ENCODE measurements at regions not wholly inside any gene's neighbourhood (a gene's known extent, or its start where the extent isn't known, plus 50 kb on each side); places are given as distances from the start of the nearest gene placed in this dataset.
A peak's percentile ranks its signal among the peaks of the same experiment; 100 is the strongest.
"Not testable (repeated sequence)": the region's sequence is repeated elsewhere in the genome, so short reads cannot be mapped to it uniquely, and the experiment has no call there.

DNA sequence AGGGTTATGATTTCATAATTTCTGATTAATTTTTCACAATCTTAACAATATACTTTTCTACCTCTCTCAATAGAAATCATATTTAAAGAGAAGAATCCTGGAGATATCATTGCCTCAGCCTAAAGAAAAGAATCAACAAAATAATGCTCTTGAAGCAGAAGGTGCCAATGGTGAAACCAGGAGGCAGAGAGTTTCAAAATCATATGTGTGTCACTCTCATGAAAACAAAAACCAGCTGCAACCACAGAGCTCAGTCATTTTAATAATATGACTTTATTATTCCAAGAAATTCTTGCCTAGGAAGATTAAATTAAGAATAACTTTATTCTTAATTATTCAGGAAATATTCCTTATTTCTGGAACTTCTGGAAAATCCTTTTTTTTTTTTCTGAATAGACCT lies 266.8 kb upstream of the ACTBL2 start:
- Histone ChIP-seq H3K4me3 (ENCODE audit: low read depth in 1 of 5, low read length in 5 of 5) (no peak overlapping the region), H3K9ac (ENCODE audit: low read length in 5 of 5) (no peak overlapping the region), H3K27me3 (ENCODE audit: control insufficient read depth in 5 of 5, insufficient read depth in 4 of 5, low read length in 5 of 5) (no peaks in the 10 kb centered on the region), H3K36me3 (ENCODE audit: control insufficient read depth in 5 of 5, insufficient read depth in 5 of 5, low read length in 5 of 5) (no peaks in the 10 kb centered on the region), H3K9me3 (ENCODE audit: control insufficient read depth in 5 of 5, low read length in 5 of 5) (no peaks in the 10 kb centered on the region), H3K27ac (ENCODE audit: low read depth, low read length) (no peak overlapping the region), H3K4me1 (ENCODE audit: control insufficient read depth in 5 of 5, insufficient read depth in 5 of 5, low read length in 5 of 5) (peaks cover 0 to 5% (median 3%) of the 10 kb centered on the region in 5 donors)

DNA sequence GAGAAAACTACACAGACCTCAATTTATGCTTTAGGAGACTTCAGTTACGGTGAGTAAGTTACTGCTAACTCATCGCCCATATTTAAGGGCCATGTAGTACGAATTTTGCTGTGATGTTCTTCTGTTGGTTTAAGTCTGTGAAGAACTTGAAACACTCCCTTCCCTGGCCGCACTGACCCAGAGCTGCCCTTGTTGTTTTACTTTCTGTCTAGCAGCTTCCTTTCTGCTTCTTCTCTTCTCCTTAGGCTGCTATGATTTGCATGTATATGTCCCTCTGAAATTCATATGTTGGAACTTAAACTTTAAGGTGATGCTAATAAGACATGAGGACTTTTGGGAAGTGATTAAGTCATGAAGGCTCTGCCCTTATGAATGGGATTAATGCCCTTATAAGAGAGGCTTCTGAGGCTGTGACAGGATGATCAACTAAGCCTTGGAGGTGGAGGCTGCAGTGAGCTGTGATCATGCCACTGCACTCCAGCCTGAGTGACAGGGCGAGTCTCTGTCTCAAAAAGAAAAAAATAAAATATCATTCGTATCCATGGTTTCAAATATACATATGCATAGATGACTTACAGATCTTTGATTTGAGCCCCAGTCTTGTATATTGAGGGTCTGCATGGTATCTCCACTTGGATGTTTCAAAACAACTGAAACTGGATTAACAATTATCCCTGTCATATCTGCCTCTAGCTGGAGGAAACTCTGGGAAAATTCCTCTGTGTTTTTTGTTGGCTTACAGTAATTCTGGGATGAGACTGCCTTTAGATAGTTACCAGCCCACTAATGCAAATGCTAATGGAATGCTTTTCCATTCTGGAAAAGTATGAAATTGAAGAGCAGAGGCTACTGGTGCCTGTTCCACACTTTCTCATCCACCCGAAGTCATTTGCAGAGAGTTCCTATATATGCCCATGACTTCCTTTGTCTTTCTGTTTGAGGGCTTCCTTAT lies 263.4 kb upstream of the ACTBL2 start:
- no peak overlapping the region for H3K27ac ChIP-seq (ENCODE audit: low read depth, low read length)
- no peaks in the 10 kb centered on the region for H3K27me3 ChIP-seq (ENCODE audit: control insufficient read depth in 5 of 5, insufficient read depth in 4 of 5, low read length in 5 of 5)
- no peak overlapping the region for H3K9ac ChIP-seq (ENCODE audit: low read length in 5 of 5)
- no peaks in the 10 kb centered on the region for H3K9me3 ChIP-seq (ENCODE audit: control insufficient read depth in 5 of 5, low read length in 5 of 5)
- no peaks in the 10 kb centered on the region for H3K36me3 ChIP-seq (ENCODE audit: control insufficient read depth in 5 of 5, insufficient read depth in 5 of 5, low read length in 5 of 5)
- H3K4me3 ChIP-seq (ENCODE audit: low read depth in 1 of 5, low read length in 5 of 5) = no peak overlapping the region
- no peaks in the 10 kb centered on the region for H3K4me1 ChIP-seq (ENCODE audit: control insufficient read depth in 5 of 5, insufficient read depth in 5 of 5, low read length in 5 of 5)

DNA sequence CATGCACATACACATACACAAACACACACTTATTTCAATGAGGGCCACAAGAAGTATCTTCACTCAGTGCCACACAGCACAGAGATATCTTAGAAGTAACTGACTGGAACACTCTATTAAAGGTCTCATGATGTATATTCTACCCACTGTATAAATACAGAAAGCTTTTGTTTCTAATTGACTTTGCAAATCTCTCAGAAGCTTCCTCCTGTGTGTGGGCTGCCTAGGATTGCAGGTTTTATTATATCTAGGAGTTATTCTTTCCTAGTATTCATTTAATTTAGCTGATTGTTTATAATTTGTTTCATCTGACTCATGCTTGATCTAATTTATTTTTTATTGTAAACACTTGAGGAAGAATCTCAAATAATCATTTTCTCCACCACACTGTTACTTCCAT lies 262.4 kb upstream of the ACTBL2 start:
- no peaks in the 10 kb centered on the region for H3K4me1 ChIP-seq (ENCODE audit: control insufficient read depth in 5 of 5, insufficient read depth in 5 of 5, low read length in 5 of 5)
- H3K36me3 ChIP-seq (ENCODE audit: control insufficient read depth in 5 of 5, insufficient read depth in 5 of 5, low read length in 5 of 5) = no peaks in the 10 kb centered on the region
- H3K4me3 ChIP-seq (ENCODE audit: low read depth in 1 of 5, low read length in 5 of 5) = no peak overlapping the region
- no peak overlapping the region for H3K27ac ChIP-seq (ENCODE audit: low read depth, low read length)
- H3K9ac ChIP-seq (ENCODE audit: low read length in 5 of 5) = no peak overlapping the region
- no peaks in the 10 kb centered on the region for H3K9me3 ChIP-seq (ENCODE audit: control insufficient read depth in 5 of 5, low read length in 5 of 5)
- no peaks in the 10 kb centered on the region for H3K27me3 ChIP-seq (ENCODE audit: control insufficient read depth in 5 of 5, insufficient read depth in 4 of 5, low read length in 5 of 5)

DNA sequence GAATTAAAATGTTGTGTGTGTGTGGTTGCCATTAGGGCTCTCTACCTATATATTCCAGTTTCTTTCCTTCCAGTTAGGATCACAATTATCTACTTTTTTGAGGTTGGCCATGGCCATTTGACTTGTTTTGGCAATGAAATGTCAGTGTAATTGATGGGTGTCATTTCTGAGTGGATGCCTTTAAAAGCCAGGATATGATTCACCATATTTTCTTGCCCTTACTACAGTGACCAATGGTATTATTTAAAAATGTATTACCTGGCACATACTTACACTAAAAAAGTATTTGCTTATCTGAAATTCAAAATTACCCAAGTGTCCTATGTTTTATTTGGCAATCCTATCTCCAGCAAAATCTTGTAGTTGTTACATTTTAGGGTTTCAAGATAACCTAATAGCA lies 258.7 kb upstream of the ACTBL2 start:
- Histone ChIP-seq H3K9ac (ENCODE audit: low read length in 5 of 5) (no peak overlapping the region), H3K27me3 (ENCODE audit: control insufficient read depth in 5 of 5, insufficient read depth in 4 of 5, low read length in 5 of 5) (no peaks in the 10 kb centered on the region), H3K9me3 (ENCODE audit: control insufficient read depth in 5 of 5, low read length in 5 of 5) (no peaks in the 10 kb centered on the region), H3K36me3 (ENCODE audit: control insufficient read depth in 5 of 5, insufficient read depth in 5 of 5, low read length in 5 of 5) (no peaks in the 10 kb centered on the region), H3K27ac (ENCODE audit: low read depth, low read length) (no peak overlapping the region), H3K4me1 (ENCODE audit: control insufficient read depth in 5 of 5, insufficient read depth in 5 of 5, low read length in 5 of 5) (peaks cover 0 to 4% (median 2%) of the 10 kb centered on the region in 5 donors), H3K4me3 (ENCODE audit: low read depth in 1 of 5, low read length in 5 of 5) (no peak overlapping the region)

- no peaks in the 10 kb centered on the region for H3K36me3 ChIP-seq (ENCODE audit: control insufficient read depth in 5 of 5, insufficient read depth in 5 of 5, low read length in 5 of 5)
- no peaks in the 10 kb centered on the region for H3K9me3 ChIP-seq (ENCODE audit: control insufficient read depth in 5 of 5, low read length in 5 of 5)
- peaks cover 0 to 9% (median 2%) of the 10 kb centered on the region in 5 donors for H3K4me1 ChIP-seq (ENCODE audit: control insufficient read depth in 5 of 5, insufficient read depth in 5 of 5, low read length in 5 of 5)
- H3K27me3 ChIP-seq (ENCODE audit: control insufficient read depth in 5 of 5, insufficient read depth in 4 of 5, low read length in 5 of 5) = no peaks in the 10 kb centered on the region
- no peak overlapping the region for H3K27ac ChIP-seq (ENCODE audit: low read depth, low read length)
- no peak overlapping the region for H3K9ac ChIP-seq (ENCODE audit: low read length in 5 of 5)
- no peak overlapping the region for H3K4me3 ChIP-seq (ENCODE audit: low read depth in 1 of 5, low read length in 5 of 5)
Measured at GRCh38 chr5:57738787-57739186, 256.2 kb upstream of the ACTBL2 start.

DNA sequence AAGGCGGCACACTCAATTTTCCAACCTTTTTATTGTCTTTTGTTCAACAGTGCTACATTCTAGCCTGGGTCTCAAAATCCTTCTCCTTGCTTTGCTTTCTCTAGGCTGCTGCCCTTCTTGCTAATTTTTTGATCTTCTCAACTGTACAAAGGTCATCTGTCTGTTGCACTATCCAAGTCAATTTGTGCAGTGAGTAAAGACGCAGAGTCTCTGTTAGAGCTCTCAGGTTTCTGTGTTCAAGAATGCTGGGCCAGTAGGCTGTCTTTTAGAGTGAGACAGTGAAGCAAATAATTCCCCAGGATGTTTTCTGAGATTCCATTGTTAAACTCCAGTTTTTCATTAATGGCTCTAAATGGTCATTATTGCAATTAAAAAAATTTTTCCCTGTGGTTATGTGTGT lies 255.7 kb upstream of the ACTBL2 start:
- Histone ChIP-seq H3K9me3 (ENCODE audit: control insufficient read depth in 5 of 5, low read length in 5 of 5) (no peaks in the 10 kb centered on the region), H3K4me3 (ENCODE audit: low read depth in 1 of 5, low read length in 5 of 5) (no peak overlapping the region), H3K9ac (ENCODE audit: low read length in 5 of 5) (no peak overlapping the region), H3K4me1 (ENCODE audit: control insufficient read depth in 5 of 5, insufficient read depth in 5 of 5, low read length in 5 of 5) (peaks cover 0 to 9% (median 2%) of the 10 kb centered on the region in 5 donors), H3K27ac (ENCODE audit: low read depth, low read length) (no peak overlapping the region), H3K36me3 (ENCODE audit: control insufficient read depth in 5 of 5, insufficient read depth in 5 of 5, low read length in 5 of 5) (no peaks in the 10 kb centered on the region), H3K27me3 (ENCODE audit: control insufficient read depth in 5 of 5, insufficient read depth in 4 of 5, low read length in 5 of 5) (no peaks in the 10 kb centered on the region)

GRCh38 chr5:57736716-57737115 lies 254.1 kb upstream of the ACTBL2 start:
- Histone ChIP-seq H3K4me3 (ENCODE audit: low read depth in 1 of 5, low read length in 5 of 5) (no peak overlapping the region), H3K9me3 (ENCODE audit: control insufficient read depth in 5 of 5, low read length in 5 of 5) (no peaks in the 10 kb centered on the region), H3K27me3 (ENCODE audit: control insufficient read depth in 5 of 5, insufficient read depth in 4 of 5, low read length in 5 of 5) (no peaks in the 10 kb centered on the region), H3K4me1 (ENCODE audit: control insufficient read depth in 5 of 5, insufficient read depth in 5 of 5, low read length in 5 of 5) (peaks cover 0 to 9% (median 2%) of the 10 kb centered on the region in 5 donors), H3K27ac (ENCODE audit: low read depth, low read length) (peak overlapping the region; percentile 47), H3K36me3 (ENCODE audit: control insufficient read depth in 5 of 5, insufficient read depth in 5 of 5, low read length in 5 of 5) (no peaks in the 10 kb centered on the region), H3K9ac (ENCODE audit: low read length in 5 of 5) (no peak overlapping the region)

GRCh38 chr5:57735279-57736153 lies 252.9 kb upstream of the ACTBL2 start:
- H3K9ac ChIP-seq (ENCODE audit: low read length in 5 of 5); H3K27me3 ChIP-seq (ENCODE audit: control insufficient read depth in 5 of 5, insufficient read depth in 4 of 5, low read length in 5 of 5); H3K4me3 ChIP-seq (ENCODE audit: low read depth in 1 of 5, low read length in 5 of 5); H3K9me3 ChIP-seq (ENCODE audit: control insufficient read depth in 5 of 5, low read length in 5 of 5); H3K4me1 ChIP-seq (ENCODE audit: control insufficient read depth in 5 of 5, insufficient read depth in 5 of 5, low read length in 5 of 5); H3K36me3 ChIP-seq (ENCODE audit: control insufficient read depth in 5 of 5, insufficient read depth in 5 of 5, low read length in 5 of 5): not testable (repeated sequence)
- H3K27ac ChIP-seq (ENCODE audit: low read depth, low read length) = peak overlapping the region; percentile 47

DNA sequence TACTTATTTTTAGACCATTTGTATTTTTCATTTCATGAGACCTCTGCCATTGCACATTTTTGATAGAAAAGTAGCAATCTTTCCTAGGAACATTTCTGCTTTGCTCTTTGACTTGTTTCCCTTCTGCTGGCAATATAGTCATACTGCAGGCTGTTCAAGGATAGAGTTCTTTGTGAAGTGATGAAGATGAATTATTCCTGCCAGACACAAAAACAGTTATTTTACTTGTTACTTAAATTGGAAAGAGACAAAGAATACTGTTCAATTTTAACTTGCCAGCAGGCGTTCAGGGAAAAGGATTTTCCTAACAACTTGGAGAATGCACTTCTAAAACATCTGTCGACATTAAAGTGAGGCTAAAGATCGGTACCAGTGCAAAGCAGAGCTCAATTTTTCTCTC lies 251.7 kb upstream of the ACTBL2 start:
- Histone ChIP-seq H3K9me3 (ENCODE audit: control insufficient read depth in 5 of 5, low read length in 5 of 5) (no peaks in the 10 kb centered on the region), H3K4me3 (ENCODE audit: low read depth in 1 of 5, low read length in 5 of 5) (no peak overlapping the region), H3K27me3 (ENCODE audit: control insufficient read depth in 5 of 5, insufficient read depth in 4 of 5, low read length in 5 of 5) (no peaks in the 10 kb centered on the region), H3K9ac (ENCODE audit: low read length in 5 of 5) (no peak overlapping the region), H3K27ac (ENCODE audit: low read depth, low read length) (no peak overlapping the region), H3K4me1 (ENCODE audit: control insufficient read depth in 5 of 5, insufficient read depth in 5 of 5, low read length in 5 of 5) (peaks cover 0 to 9% (median 2%) of the 10 kb centered on the region in 5 donors), H3K36me3 (ENCODE audit: control insufficient read depth in 5 of 5, insufficient read depth in 5 of 5, low read length in 5 of 5) (no peaks in the 10 kb centered on the region)

- H3K36me3 ChIP-seq (ENCODE audit: control insufficient read depth in 5 of 5, insufficient read depth in 5 of 5, low read length in 5 of 5) = no peaks in the 10 kb centered on the region
- no peaks in the 10 kb centered on the region for H3K4me1 ChIP-seq (ENCODE audit: control insufficient read depth in 5 of 5, insufficient read depth in 5 of 5, low read length in 5 of 5)
Measured at GRCh38 chr5:57727591-57727990, 245.0 kb upstream of the ACTBL2 start.

More at GRCh38 chr5:57727591-57727990, 245.0 kb upstream of the ACTBL2 start:
- Histone ChIP-seq H3K9ac (ENCODE audit: low read length in 5 of 5) (no peak overlapping the region), H3K4me3 (ENCODE audit: low read depth in 1 of 5, low read length in 5 of 5) (no peak overlapping the region), H3K27me3 (ENCODE audit: control insufficient read depth in 5 of 5, insufficient read depth in 4 of 5, low read length in 5 of 5) (no peaks in the 10 kb centered on the region), H3K9me3 (ENCODE audit: control insufficient read depth in 5 of 5, low read length in 5 of 5) (peaks cover 0 to 6% (median 0%) of the 10 kb centered on the region in 5 donors), H3K27ac (ENCODE audit: low read depth, low read length) (no peak overlapping the region)
